Tibial nerve (tissue), 4 donors: ENCODE measurements at regions not wholly inside any gene's neighbourhood (a gene's known extent, or its start where the extent isn't known, plus 50 kb on each side); places are given as distances from the start of the nearest gene placed in this dataset.

Experiments
- DNase-seq, 2 donors: peaks; one replicate each; pipeline ENCODE4 v3.0.0-alpha.2; 2019; ENCODE audit warnings: low spot score in 2 of 2
- H3K27ac ChIP-seq, 4 donors: fragments of 200-600 bp; sonication (generic) in 3 of 4; one replicate each; pipeline ENCODE4 v1.5.1; 2017 to 2019; ENCODE audit warnings: mild to moderate bottlenecking in 1 of 4
- H3K27me3 ChIP-seq, 2 donors: fragments of 200-600 bp; sonication (generic) in 1 of 2; one replicate each; pipeline versions ENCODE4 v1.5.1 to v1.6.0; 2017 to 2019
- H3K36me3 ChIP-seq, 3 donors: fragments of 200-600 bp; sonication (generic); one replicate each; pipeline ENCODE4 v1.5.1; 2018 to 2019
- H3K4me1 ChIP-seq, 4 donors: fragments of 200-600 bp; sonication (generic) in 3 of 4; one replicate each; pipeline ENCODE4 v1.5.1; 2017 to 2019
- H3K4me3 ChIP-seq, 4 donors: fragments of 200-600 bp; sonication (generic) in 3 of 4; one replicate each; pipeline ENCODE4 v1.5.1; 2017 to 2019; ENCODE audit warnings: mild to moderate bottlenecking in 1 of 4, moderate library complexity in 1 of 4
- H3K9me3 ChIP-seq, 4 donors: fragments of 200-600 bp; sonication (generic) in 3 of 4; one replicate each; pipeline ENCODE4 v1.5.1; 2017 to 2019
- CTCF ChIP-seq, 5 experiments: fragments of 200-600 bp in 3 of 5; fragments of 450-650 bp in 2 of 5; sonication (generic) in 3 of 5; IDR thresholded peaks; one replicate each; pipeline ENCODE4 v1.5.1; 2016 to 2019; ENCODE audit warnings: antibody characterized with exemption in 5 of 5, mild to moderate bottlenecking in 3 of 5, moderate library complexity in 2 of 5
- EP300 ChIP-seq, 2 donors: sonication (generic); formaldehyde crosslinking; IDR thresholded peaks; one replicate each; pipeline ENCODE4 v1.6.1; 2017; ENCODE audit warnings: antibody characterized with exemption in 2 of 2, mild to moderate bottlenecking in 1 of 2
- POLR2A ChIP-seq, 2 donors: fragments of 450-650 bp; IDR thresholded peaks; one replicate each; pipeline ENCODE4 v1.6.1; 2017; ENCODE audit warnings: antibody characterized with exemption in 2 of 2, mild to moderate bottlenecking in 2 of 2, moderate library complexity in 2 of 2
- WGBS, 2 donors: methylation state at CpG; one replicate each; pipeline ENCODE4 v1.1.5; 2018; 5-methylcytosine and 5-hydroxymethylcytosine counted together

GRCh38 chr5:166027582-166027981, 2263.9 kb upstream of the WWC1 start:
- H3K27ac ChIP-seq: no peak overlapping the region
- no peaks in the 10 kb centered on the region for H3K9me3 ChIP-seq
- no peak for DNase-seq
- H3K36me3 ChIP-seq: no peaks in the 10 kb centered on the region
- H3K27me3 ChIP-seq: no peaks in the 10 kb centered on the region
- H3K4me1 ChIP-seq: no peaks in the 10 kb centered on the region
- no peak overlapping the region for H3K4me3 ChIP-seq
- 98% methylated on average over 1 of the region's 1 CpG for WGBS, 2 donors
- TF ChIP-seq EP300 (IDR thresholded peaks at IDR 0.05) (no peak), POLR2A (IDR thresholded peaks at IDR 0.05) (no peak), CTCF (IDR thresholded peaks at IDR 0.05) (no peak)

GRCh38 chr5:166031926-166032325, 2259.5 kb upstream of the WWC1 start:
- Histone ChIP-seq H3K9me3 (no peaks in the 10 kb centered on the region), H3K27me3 (no peaks in the 10 kb centered on the region), H3K27ac (no peak overlapping the region), H3K36me3 (no peaks in the 10 kb centered on the region), H3K4me3 (no peak overlapping the region), H3K4me1 (no peaks in the 10 kb centered on the region)
- TF ChIP-seq POLR2A (IDR thresholded peaks at IDR 0.05): no peak
- no peak for TF ChIP-seq EP300 (IDR thresholded peaks at IDR 0.05)
- TF ChIP-seq CTCF (IDR thresholded peaks at IDR 0.05): no peak
- no peak for DNase-seq
- WGBS, 2 donors: 77 to 89% methylated on average over 2 of the region's 2 CpGs

- DNase-seq: no peak
- WGBS, 2 donors: 92 to 96% methylated on average over 1 of the region's 1 CpG
- Histone ChIP-seq H3K4me1 (no peaks in the 10 kb centered on the region), H3K4me3 (no peak overlapping the region), H3K9me3 (no peaks in the 10 kb centered on the region), H3K27me3 (no peaks in the 10 kb centered on the region), H3K27ac (no peak overlapping the region), H3K36me3 (no peaks in the 10 kb centered on the region)
- TF ChIP-seq POLR2A (IDR thresholded peaks at IDR 0.05): no peak
- TF ChIP-seq EP300 (IDR thresholded peaks at IDR 0.05): no peak
Observed at GRCh38 chr5:166032601-166033000, 2258.8 kb upstream of the WWC1 start.

GRCh38 chr5:166045961-166046360, 2245.5 kb upstream of the WWC1 start:
- peaks cover 0 to 6% (median 0%) of the 10 kb centered on the region in 4 donors for H3K9me3 ChIP-seq
- no peaks in the 10 kb centered on the region for H3K27me3 ChIP-seq
- no peak overlapping the region for H3K4me3 ChIP-seq
- no peak for TF ChIP-seq EP300 (IDR thresholded peaks at IDR 0.05)
- TF ChIP-seq CTCF (IDR thresholded peaks at IDR 0.05): no peak
- TF ChIP-seq POLR2A (IDR thresholded peaks at IDR 0.05): no peak
- no peaks in the 10 kb centered on the region for H3K36me3 ChIP-seq
- no peak for DNase-seq
- WGBS, 2 donors: 58 to 65% methylated on average over 2 of the region's 2 CpGs
- H3K4me1 ChIP-seq: no peaks in the 10 kb centered on the region
- H3K27ac ChIP-seq: no peak overlapping the region

- DNase-seq: no peak
- TF ChIP-seq CTCF (IDR thresholded peaks at IDR 0.05) (no peak), POLR2A (IDR thresholded peaks at IDR 0.05) (no peak)
- H3K36me3 ChIP-seq: no peaks in the 10 kb centered on the region
Observed at GRCh38 chr5:166046956-166047355, 2244.5 kb upstream of the WWC1 start.

GRCh38 chr5:166050531-166050930, 2240.9 kb upstream of the WWC1 start:
- H3K4me3 ChIP-seq: no peak overlapping the region
- WGBS, 2 donors: 60 to 81% methylated on average over 4 of the region's 4 CpGs
- no peak for TF ChIP-seq POLR2A (IDR thresholded peaks at IDR 0.05)
- TF ChIP-seq EP300 (IDR thresholded peaks at IDR 0.05): no peak
- no peak for TF ChIP-seq CTCF (IDR thresholded peaks at IDR 0.05)
- H3K27ac ChIP-seq: no peak overlapping the region
- H3K27me3 ChIP-seq: no peaks in the 10 kb centered on the region
- no peaks in the 10 kb centered on the region for H3K4me1 ChIP-seq
- DNase-seq: no peak
- H3K36me3 ChIP-seq: no peaks in the 10 kb centered on the region
- no peaks in the 10 kb centered on the region for H3K9me3 ChIP-seq

More at GRCh38 chr5:166046956-166047355, 2244.5 kb upstream of the WWC1 start:
- Histone ChIP-seq H3K4me1 (no peaks in the 10 kb centered on the region), H3K27ac (no peak overlapping the region), H3K9me3 (peaks cover 0 to 6% (median 0%) of the 10 kb centered on the region in 4 donors), H3K4me3 (no peak overlapping the region), H3K27me3 (no peaks in the 10 kb centered on the region)
- WGBS, 2 donors: 60 to 63% methylated on average over 1 of the region's 1 CpG
